GM21737 (cell line): ENCODE measurements at regions not wholly inside any gene's neighbourhood (a gene's known extent, or its start where the extent isn't known, plus 50 kb on each side); places are given as distances from the start of the nearest gene placed in this dataset.

ENCODE experiments used
- ATAC-seq: cut with Tn5 transposase; IDR thresholded peaks from one replicate; pipeline ENCODE4 v1.9.1; 2021; ENCODE audit warnings: mild to moderate bottlenecking, moderate library complexity; ENCODE audit not compliant: unreplicated experiment

GRCh38 chr15:81987628-81988027 is 58.2 kb downstream of the MEX3B start:
- ATAC-seq = no peak

DNA sequence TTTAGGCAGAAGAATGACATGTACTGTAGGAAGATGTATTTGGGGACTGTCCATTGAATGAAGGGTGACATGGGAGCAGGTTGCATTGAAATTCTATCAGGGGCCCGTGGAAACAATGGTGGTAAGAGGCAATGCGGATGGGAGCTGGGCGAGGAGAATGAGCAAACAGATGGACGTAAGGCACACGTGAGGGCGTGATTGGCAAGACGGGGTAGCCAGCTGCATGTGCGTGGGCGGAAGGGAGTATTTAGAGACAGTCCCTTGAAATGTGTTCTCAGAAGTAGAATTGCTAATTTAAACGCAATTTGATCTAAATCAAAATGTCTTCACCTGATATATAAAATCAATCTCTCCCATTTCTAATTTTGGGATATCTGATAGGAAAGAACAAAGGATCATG is 62.3 kb downstream of the MEX3B start:
- ATAC-seq = no peak

- ATAC-seq = no peak
These were observed 63.0 kb downstream of the MEX3B start for GRCh38 chr15:81982808-81983207.

DNA sequence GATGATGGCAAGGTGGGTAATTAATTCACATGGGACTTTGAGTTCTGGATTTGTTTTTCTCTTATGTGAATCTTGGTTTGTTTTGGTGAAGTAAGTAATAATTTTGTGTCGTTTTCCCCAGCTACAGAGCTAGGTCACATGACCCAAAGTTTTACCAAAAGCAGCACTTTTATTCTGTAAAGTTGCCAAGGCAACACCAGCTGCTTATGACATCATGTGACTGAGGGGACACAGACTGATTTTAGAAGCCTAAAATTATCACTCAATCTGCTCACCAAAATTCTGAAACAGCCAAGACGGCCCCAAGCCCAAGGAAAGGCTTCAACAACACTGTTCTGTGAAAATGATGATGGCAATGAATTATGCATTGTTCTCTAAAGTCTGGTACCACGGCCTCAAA is 63.9 kb downstream of the MEX3B start:
- no peak for ATAC-seq

DNA sequence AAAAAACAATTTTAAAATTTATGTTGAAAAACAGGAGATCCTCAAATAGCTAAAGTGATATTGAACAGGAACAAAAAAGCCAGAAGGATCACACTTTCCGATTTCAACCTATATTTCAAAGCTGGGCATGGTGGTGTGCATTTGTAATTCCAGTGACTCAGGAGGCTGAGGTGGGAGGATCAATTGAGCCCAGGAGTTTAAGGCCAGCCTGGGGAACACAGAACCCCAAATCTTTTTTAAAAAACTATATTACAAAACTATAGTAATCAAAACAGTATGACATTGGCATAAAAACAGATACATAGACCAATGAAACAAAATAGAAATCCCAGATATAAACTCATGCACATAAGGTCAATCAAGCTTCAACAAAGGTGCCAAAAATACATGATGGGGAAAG is 68.4 kb downstream of the MEX3B start:
- ATAC-seq = no peak

GRCh38 chr15:81968691-81969090 is 77.1 kb downstream of the MEX3B start:
- no peak for ATAC-seq

GRCh38 chr15:81966631-81967030 is 79.2 kb downstream of the MEX3B start:
- ATAC-seq = no peak

GRCh38 chr15:81962482-81962881 is 83.3 kb downstream of the MEX3B start:
- no peak for ATAC-seq

DNA sequence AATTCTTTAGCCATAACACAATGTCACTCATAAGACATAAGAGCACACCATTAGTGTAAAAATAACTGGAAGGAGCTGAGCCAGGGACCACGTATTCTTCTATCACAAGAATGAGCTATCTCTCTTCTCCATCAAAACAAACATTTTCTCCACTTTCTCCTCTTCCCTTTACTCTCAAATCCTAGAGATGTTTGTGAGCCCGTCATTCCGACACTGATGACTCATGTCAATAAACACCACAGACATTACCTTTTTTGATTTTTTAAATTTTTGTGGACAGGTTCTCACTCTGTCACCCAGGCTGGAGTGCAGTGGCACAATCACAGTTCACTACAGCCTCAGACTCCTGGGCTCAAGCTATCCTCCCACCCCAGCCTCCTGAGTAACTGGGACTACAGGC is 86.6 kb downstream of the MEX3B start:
- ATAC-seq = no peak

GRCh38 chr15:81957698-81958097 is 88.1 kb downstream of the MEX3B start:
- ATAC-seq = no peak

GRCh38 chr15:81955382-81956062 is 90.3 kb downstream of the MEX3B start:
- ATAC-seq = no peak

GRCh38 chr15:81954158-81954783 is 91.5 kb downstream of the MEX3B start:
- no peak for ATAC-seq

GRCh38 chr15:81950841-81951414 is 94.9 kb downstream of the MEX3B start:
- no peak for ATAC-seq

- no peak for ATAC-seq
These were observed 97.1 kb downstream of the MEX3B start for GRCh38 chr15:81948751-81949150.

DNA sequence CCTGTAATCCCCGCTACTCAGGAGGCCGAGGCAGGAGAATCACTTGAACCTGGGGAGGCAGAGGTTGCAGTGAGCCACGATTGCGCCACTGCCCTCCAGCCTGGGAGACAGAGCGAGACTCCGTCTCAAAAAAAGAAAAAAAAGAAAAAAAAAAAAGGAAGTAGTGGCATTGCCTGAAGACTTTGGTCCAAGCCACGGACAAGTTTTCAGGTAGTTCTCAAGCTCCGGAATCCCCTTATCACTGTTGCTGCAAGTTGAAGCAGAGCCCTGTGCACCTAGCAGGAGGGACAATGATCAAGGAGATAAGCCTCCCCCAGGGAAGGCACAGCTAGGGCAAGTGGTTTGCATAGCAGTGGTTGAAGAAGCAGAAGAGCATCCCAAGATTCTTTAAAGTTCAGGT is 97.6 kb downstream of the MEX3B start:
- no peak for ATAC-seq

- no peak for ATAC-seq
These were observed 98.3 kb downstream of the MEX3B start for GRCh38 chr15:81947548-81947947.

DNA sequence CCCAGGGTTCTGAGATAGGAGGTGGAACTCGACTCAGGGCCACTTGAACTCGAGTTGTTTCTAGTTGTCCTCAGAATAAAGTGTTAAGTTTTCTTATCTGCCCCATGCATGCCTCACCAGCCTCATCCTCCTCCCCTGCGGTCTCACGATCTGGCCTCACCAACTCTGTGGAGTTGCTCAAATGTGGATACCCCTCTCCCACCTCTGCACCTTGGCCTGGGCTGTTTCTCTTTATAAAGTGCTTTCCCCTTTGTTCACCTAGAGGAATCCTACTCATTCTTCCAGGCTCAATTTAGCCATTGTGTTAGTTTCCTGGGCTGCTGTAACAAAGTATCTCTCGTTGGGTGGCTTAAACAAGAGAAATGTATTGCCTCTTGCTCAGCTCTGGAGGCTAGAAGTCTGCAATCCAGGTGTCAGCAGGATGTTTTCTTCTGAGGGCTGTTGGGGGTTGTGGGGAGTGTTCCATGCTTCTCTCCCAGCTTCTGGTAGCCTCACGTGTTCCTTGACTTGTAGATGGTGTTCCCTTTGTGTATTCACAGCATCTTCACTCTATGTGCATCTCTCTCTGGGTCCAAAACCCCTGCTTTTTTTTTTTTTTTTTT is 100.7 kb downstream of the MEX3B start:
- no peak for ATAC-seq

DNA sequence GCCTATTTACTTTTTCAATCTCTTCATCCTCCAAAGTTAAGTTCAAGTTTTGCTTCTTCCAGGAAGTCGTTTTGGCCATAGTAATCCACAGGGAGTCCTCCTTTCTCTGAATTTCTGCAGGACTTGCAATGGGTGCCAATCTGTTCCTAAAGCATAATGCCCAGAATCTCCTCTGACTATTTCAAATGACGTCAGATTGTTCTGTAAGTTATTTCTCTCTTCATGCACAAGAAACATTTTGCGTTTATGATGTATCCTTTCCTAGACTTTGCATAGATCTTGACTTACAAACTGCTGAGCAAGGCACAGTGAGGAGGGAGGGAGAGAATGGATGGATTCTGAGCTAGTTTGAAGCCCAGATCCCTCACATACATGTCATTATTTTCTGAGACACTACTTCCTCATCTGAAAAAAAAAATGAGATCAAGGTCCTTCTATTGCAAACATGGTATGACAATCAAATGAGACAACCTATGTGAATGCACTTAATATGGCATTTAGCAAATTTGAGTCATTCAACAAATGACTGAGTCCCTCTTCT is 103.1 kb downstream of the MEX3B start:
- ATAC-seq = no peak

DNA sequence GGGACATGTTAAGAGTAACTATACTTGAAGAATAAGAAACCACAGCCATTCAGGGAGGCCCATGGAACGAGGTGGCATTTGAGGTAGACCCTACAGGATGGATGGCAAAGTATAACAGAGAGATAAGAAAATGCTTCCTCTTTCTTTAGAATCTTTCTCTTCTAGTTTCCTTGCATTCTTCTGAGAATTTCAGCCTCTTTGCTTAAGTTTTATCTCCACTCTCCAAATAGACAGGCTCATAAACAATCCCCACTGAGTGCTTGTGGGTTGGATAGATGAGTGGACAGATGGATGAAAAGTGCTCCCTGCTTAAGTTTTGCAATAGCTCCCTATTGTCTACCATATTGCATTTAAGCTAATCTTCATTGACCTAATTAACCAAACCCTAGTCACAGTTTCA is 103.7 kb downstream of the MEX3B start:
- ATAC-seq = no peak

GRCh38 chr15:81941479-81941878 is 104.3 kb downstream of the MEX3B start:
- ATAC-seq = no peak

GRCh38 chr15:81940467-81941451 is 105.1 kb downstream of the MEX3B start:
- ATAC-seq = no peak
